ENCODE measurements at regions not wholly inside any gene's neighbourhood (a gene's known extent, or its start where the extent isn't known, plus 50 kb on each side); places are given as distances from the start of the nearest gene placed in this dataset.

DNA sequence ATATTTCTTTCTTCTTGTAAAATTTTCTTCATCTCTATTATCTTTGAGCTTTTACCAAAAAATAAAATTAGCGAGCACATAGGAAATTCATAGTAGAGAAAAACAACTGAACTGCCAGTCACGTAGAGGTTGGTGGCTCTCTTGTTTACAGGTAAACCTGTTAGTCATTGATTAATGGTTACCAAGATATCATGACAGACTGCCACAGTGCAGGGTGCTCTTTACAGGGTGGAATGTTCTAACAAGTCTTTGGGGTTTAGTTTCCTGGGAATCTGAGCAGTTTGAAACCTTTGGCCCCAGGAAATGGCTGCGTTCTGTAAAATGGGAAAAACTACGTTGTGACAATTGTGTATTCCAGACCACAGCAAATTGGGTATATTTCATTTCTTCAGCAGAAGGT is 407.3 kb upstream of the ADARB2 start:
- H3K36me3 ChIP-seq (replicated peaks) = no peaks in the 10 kb centered on the region
- H3K27me3 ChIP-seq (replicated peaks) = no peaks in the 10 kb centered on the region
- no peak for TF ChIP-seq CTCF (IDR thresholded peaks at IDR 0.05; ENCODE audit: low read depth, low read length, missing control alignments)
- in situ Hi-C loops (cut with HindIII; ENCODE audit: low pct_ligation_motif_present, low sequenced_read_pairs) = no loop called here
- H3K27ac ChIP-seq = no peak overlapping the region
- DNase-seq = no peak
- no peak overlapping the region for H3K4me3 ChIP-seq (ENCODE audit: low read depth, low read length)

DNA sequence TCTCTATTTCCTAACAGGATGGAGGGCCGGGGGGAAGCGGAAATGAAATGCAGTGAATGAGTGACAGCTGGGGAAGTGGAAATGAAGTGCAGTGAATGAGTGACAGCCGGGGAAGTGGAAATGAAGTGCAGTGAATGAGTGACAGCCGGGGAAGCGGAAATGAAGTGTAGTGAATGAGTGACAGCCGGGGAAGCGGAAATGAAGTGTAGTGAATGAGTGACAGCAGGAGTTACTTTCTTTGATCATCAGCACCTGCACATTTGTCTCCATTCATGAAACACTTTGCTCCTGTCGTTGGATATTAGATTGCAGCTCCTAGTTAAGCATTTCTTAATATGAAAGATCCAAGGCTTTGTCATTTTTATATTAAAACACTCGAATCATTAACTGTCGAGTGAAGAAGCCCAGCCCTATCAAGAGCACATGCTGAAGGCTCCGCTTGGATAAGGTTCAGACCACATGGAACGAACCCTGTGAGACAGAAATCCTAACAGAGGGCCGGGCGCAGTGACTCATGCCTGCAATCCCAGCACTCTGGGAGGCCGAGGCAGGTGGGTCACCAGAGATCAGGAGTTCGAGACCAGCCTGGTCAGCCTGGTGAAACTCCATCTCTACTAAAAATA is 406.0 kb upstream of the ADARB2 start:
- no peaks in the 10 kb centered on the region for H3K27me3 ChIP-seq (replicated peaks)
- no peak for DNase-seq
- no peak overlapping the region for H3K4me3 ChIP-seq (ENCODE audit: low read depth, low read length)
- no peak overlapping the region for H3K27ac ChIP-seq
- no peaks in the 10 kb centered on the region for H3K36me3 ChIP-seq (replicated peaks)
- in situ Hi-C loops (cut with HindIII; ENCODE audit: low pct_ligation_motif_present, low sequenced_read_pairs) = no loop called here
- no peak for TF ChIP-seq CTCF (IDR thresholded peaks at IDR 0.05; ENCODE audit: low read depth, low read length, missing control alignments)

DNA sequence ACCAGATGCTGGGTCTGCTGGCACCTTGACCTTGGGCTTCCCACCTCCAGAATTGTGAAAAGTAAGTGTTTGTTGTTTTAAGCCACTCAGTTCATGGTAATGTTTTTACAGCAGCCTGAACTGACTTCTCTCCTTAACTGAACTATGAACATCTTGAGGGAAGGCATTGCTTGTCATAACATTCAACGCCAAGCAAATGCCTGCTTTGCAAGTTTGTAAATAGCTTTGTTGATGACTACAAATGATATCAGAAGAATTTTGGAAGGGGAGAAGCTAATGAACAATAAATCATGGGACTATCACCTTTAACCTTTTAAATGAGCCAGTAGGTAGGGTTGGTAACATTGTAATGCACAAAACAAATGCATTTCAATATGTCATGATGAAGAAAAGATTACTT is 402.4 kb upstream of the ADARB2 start:
- Histone ChIP-seq H3K36me3 (replicated peaks) (no peaks in the 10 kb centered on the region), H3K4me3 (ENCODE audit: low read depth, low read length) (no peak overlapping the region), H3K27me3 (replicated peaks) (no peaks in the 10 kb centered on the region), H3K27ac (no peak overlapping the region)
- TF ChIP-seq CTCF (IDR thresholded peaks at IDR 0.05; ENCODE audit: low read depth, low read length, missing control alignments) = no peak
- in situ Hi-C loops (cut with HindIII; ENCODE audit: low pct_ligation_motif_present, low sequenced_read_pairs) = no loop called here
- DNase-seq = no peak

DNA sequence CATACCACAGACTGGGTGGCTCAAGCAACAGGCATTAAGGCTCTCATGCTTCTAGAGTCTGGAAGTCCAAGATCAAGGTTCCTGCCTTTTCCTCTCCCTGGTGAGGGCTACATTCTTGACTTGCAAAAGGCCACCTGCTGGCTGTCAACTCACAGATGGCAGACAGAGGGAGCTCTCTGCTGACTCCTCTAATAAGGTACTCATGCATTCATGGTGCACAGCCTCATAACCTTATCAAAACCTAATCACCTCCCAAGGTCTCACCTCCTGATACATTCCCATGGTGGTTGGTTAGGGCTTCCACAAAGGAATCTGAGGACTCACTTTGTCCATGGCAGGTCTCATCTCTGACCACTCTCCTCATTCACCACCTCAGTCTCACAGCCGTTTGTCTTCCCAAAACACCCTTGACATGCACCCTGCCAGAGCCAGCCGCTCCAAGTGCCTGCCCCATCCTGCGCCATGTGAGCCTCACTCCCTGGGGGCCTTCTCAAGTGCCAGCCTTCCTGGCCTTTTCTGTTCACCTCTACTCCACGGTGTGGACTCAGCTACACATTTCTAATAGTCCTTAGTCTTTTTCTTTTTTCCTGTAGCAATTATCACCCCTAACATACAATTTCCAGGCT is 400.3 kb upstream of the ADARB2 start:
- in situ Hi-C loops (cut with HindIII; ENCODE audit: low pct_ligation_motif_present, low sequenced_read_pairs) = no loop called here
- Histone ChIP-seq H3K36me3 (replicated peaks) (no peaks in the 10 kb centered on the region), H3K4me3 (ENCODE audit: low read depth, low read length) (no peak overlapping the region), H3K27ac (no peak overlapping the region), H3K27me3 (replicated peaks) (no peaks in the 10 kb centered on the region)
- no peak for DNase-seq
- TF ChIP-seq CTCF (IDR thresholded peaks at IDR 0.05; ENCODE audit: low read depth, low read length, missing control alignments) = peak; percentile 60

- no peaks in the 10 kb centered on the region for H3K36me3 ChIP-seq (replicated peaks)
- no peak for DNase-seq
- TF ChIP-seq CTCF (IDR thresholded peaks at IDR 0.05; ENCODE audit: low read depth, low read length, missing control alignments) = no peak
- H3K27me3 ChIP-seq (replicated peaks) = no peaks in the 10 kb centered on the region
- no peak overlapping the region for H3K4me3 ChIP-seq (ENCODE audit: low read depth, low read length)
- H3K27ac ChIP-seq = no peak overlapping the region
- in situ Hi-C loops (cut with HindIII; ENCODE audit: low pct_ligation_motif_present, low sequenced_read_pairs) = no loop called here
Observed at GRCh38 chr10:2130705-2131305, 393.5 kb upstream of the ADARB2 start.

Data from brain microvascular endothelial cell (primary cell).